CD8-positive, alpha-beta memory T cell (primary cell): ENCODE measurements at regions not wholly inside any gene's neighbourhood (a gene's known extent, or its start where the extent isn't known, plus 50 kb on each side); places are given as distances from the start of the nearest gene placed in this dataset.

Experiments
- CTCF ChIA-PET: fragments of 350-600 bp; sonication (Branson Sonifier 250); formaldehyde crosslinking; loops from one replicate; lab custom pipeline; 2021; ENCODE audit warnings: antibody characterized with exemption; lab: Charles Lee
- POLR2A ChIA-PET: fragments of 350-600 bp; sonication (Branson Sonifier 250); formaldehyde crosslinking; loops from one replicate; lab custom pipeline; 2021; ENCODE audit warnings: antibody characterized with exemption; lab: Charles Lee
- DNase-seq, 5 donors: peaks; one replicate each; pipeline versions ENCODE4 v3.0.0 to v3.0.0-alpha.2; 2020 to 2022; ENCODE audit warnings: mixed read lengths in 1 of 5
- H3K27ac ChIP-seq: one replicate; pipeline ENCODE4 v1.7.0; 2013; ENCODE audit warnings: low read depth, mild to moderate bottlenecking, low read length, moderate library complexity
- H3K27me3 ChIP-seq: 2 replicates; pipeline ENCODE4 v1.7.0; 2013; ENCODE audit warnings: low read length, mild to moderate bottlenecking; ENCODE audit not compliant: insufficient read depth, poor library complexity, severe bottlenecking
- H3K36me3 ChIP-seq: 2 replicates; pipeline ENCODE4 v1.7.0; 2013; ENCODE audit warnings: mild to moderate bottlenecking, low read length, moderate library complexity; ENCODE audit not compliant: insufficient read depth
- H3K4me1 ChIP-seq: 2 replicates; pipeline ENCODE4 v1.7.0; 2013; ENCODE audit warnings: mild to moderate bottlenecking, low read length, moderate library complexity; ENCODE audit not compliant: insufficient read depth
- H3K4me3 ChIP-seq: 2 replicates; pipeline ENCODE4 v1.7.0; 2013; ENCODE audit warnings: mild to moderate bottlenecking, low read length
- H3K9me3 ChIP-seq: 2 replicates; pipeline ENCODE4 v1.7.0; 2013; ENCODE audit warnings: mild to moderate bottlenecking, low read length
- H3K27ac Mint-ChIP-seq, 8 donors: one replicate each; pipeline ENCODE4 v1.8.0; 2020 to 2021; ENCODE audit warnings: mixed read lengths in 8 of 8, mild to moderate bottlenecking in 6 of 8, inconsistent platforms in 3 of 8, moderate library complexity in 3 of 8
- H3K27me3 Mint-ChIP-seq, 2 donors: one replicate each; pipeline ENCODE4 v1.8.0; 2020 to 2021; ENCODE audit warnings: mixed read lengths in 2 of 2, mild to moderate bottlenecking in 1 of 2, moderate library complexity in 1 of 2
- H3K36me3 Mint-ChIP-seq, 3 donors: one replicate each; pipeline ENCODE4 v1.8.0; 2020 to 2021; ENCODE audit warnings: mixed read lengths in 3 of 3, inconsistent platforms in 1 of 3, mild to moderate bottlenecking in 1 of 3
- H3K4me1 Mint-ChIP-seq, 3 donors: one replicate each; pipeline ENCODE4 v1.8.0; 2020 to 2021; ENCODE audit warnings: mixed read lengths in 3 of 3, inconsistent platforms in 1 of 3, mild to moderate bottlenecking in 1 of 3
- H3K4me3 Mint-ChIP-seq, 7 donors: one replicate each; pipeline ENCODE4 v1.8.0; 2020 to 2021; ENCODE audit warnings: mixed read lengths in 7 of 7, mild to moderate bottlenecking in 6 of 7, moderate library complexity in 4 of 7, inconsistent platforms in 2 of 7
- H3K9me3 Mint-ChIP-seq, 5 donors: one replicate each; pipeline ENCODE4 v1.8.0; 2020 to 2022; ENCODE audit warnings: mixed read lengths in 5 of 5, mild to moderate bottlenecking in 3 of 5, moderate library complexity in 2 of 5, inconsistent platforms in 1 of 5

GRCh38 chr10:118141471-118141870 is 94.7 kb upstream of the RAB11FIP2 start:
- Mint-ChIP-seq H3K9me3 (peaks cover 0 to 3% (median 0%) of the 10 kb centered on the region in 5 donors), H3K4me3 (no peak overlapping the region), H3K4me1 (no peaks in the 10 kb centered on the region), H3K36me3 (no peaks in the 10 kb centered on the region), H3K27me3 (peaks cover 4 to 12% of the 10 kb centered on the region in 2 donors), H3K27ac (peak overlapping the region in 1 of 8 donors; percentile 12)
- DNase-seq = no peak
- Histone ChIP-seq H3K36me3 (no peaks in the 10 kb centered on the region), H3K4me3 (no peak overlapping the region), H3K27me3 (no peaks in the 10 kb centered on the region), H3K27ac (no peak overlapping the region), H3K9me3 (no peaks in the 10 kb centered on the region), H3K4me1 (no peaks in the 10 kb centered on the region)
- ChIA-PET CTCF (no interaction called here), POLR2A (no interaction called here)

- Mint-ChIP-seq H3K36me3 (no peaks in the 10 kb centered on the region), H3K27ac (no peak overlapping the region), H3K4me1 (no peaks in the 10 kb centered on the region), H3K4me3 (no peak overlapping the region), H3K9me3 (peaks cover 0 to 2% (median 0%) of the 10 kb centered on the region in 5 donors), H3K27me3 (peaks cover 2 to 12% of the 10 kb centered on the region in 2 donors)
- Histone ChIP-seq H3K4me3 (no peak overlapping the region), H3K27me3 (no peaks in the 10 kb centered on the region), H3K4me1 (no peaks in the 10 kb centered on the region), H3K27ac (no peak overlapping the region), H3K36me3 (no peaks in the 10 kb centered on the region), H3K9me3 (no peaks in the 10 kb centered on the region)
- DNase-seq = no peak
- CTCF ChIA-PET = no interaction called here
- POLR2A ChIA-PET = no interaction called here
Observed at GRCh38 chr10:118139321-118139720, 92.6 kb upstream of the RAB11FIP2 start.

- no peak for DNase-seq
- no peak overlapping the region for H3K4me3 ChIP-seq
- Mint-ChIP-seq H3K9me3 (peaks cover 0 to 6% (median 0%) of the 10 kb centered on the region in 5 donors), H3K27me3 (peaks cover 5 to 36% of the 10 kb centered on the region in 2 donors), H3K36me3 (no peaks in the 10 kb centered on the region), H3K4me3 (no peak overlapping the region), H3K4me1 (no peaks in the 10 kb centered on the region), H3K27ac (no peak overlapping the region)
- CTCF ChIA-PET = interaction anchor here (1.4 kb wide), 1 partner anchor 9 kb away, joined by 3 read pairs; no protein-coding TSS in a partner anchor
- H3K4me1 ChIP-seq = no peaks in the 10 kb centered on the region
- no peak overlapping the region for H3K27ac ChIP-seq
- no peaks in the 10 kb centered on the region for H3K36me3 ChIP-seq
- POLR2A ChIA-PET = no interaction called here
- H3K9me3 ChIP-seq = no peaks in the 10 kb centered on the region
- H3K27me3 ChIP-seq = no peaks in the 10 kb centered on the region
Observed at GRCh38 chr10:118128675-118129074, 81.9 kb upstream of the RAB11FIP2 start.

- CTCF ChIA-PET = no interaction called here
- H3K4me1 Mint-ChIP-seq = no peaks in the 10 kb centered on the region
Observed at GRCh38 chr10:118118716-118119115, 72.0 kb upstream of the RAB11FIP2 start.

GRCh38 chr10:118116715-118117449 is 70.1 kb upstream of the RAB11FIP2 start:
- H3K4me1 Mint-ChIP-seq = no peaks in the 10 kb centered on the region
- no peak overlapping the region for H3K27ac Mint-ChIP-seq
- Histone ChIP-seq H3K27ac (no peak overlapping the region), H3K9me3 (no peaks in the 10 kb centered on the region), H3K27me3 (no peaks in the 10 kb centered on the region), H3K36me3 (no peaks in the 10 kb centered on the region), H3K4me1 (no peaks in the 10 kb centered on the region), H3K4me3 (no peak overlapping the region)
- H3K4me3 Mint-ChIP-seq = no peak overlapping the region
- ChIA-PET POLR2A (no interaction called here), CTCF (no interaction called here)
- H3K36me3 Mint-ChIP-seq = no peaks in the 10 kb centered on the region
- DNase-seq = no peak
- no peaks in the 10 kb centered on the region for H3K9me3 Mint-ChIP-seq
- H3K27me3 Mint-ChIP-seq = peaks cover 2 to 12% of the 10 kb centered on the region in 2 donors

More at GRCh38 chr10:118118716-118119115, 72.0 kb upstream of the RAB11FIP2 start:
- Histone ChIP-seq H3K4me1 (no peaks in the 10 kb centered on the region), H3K27ac (no peak overlapping the region), H3K9me3 (no peaks in the 10 kb centered on the region), H3K27me3 (no peaks in the 10 kb centered on the region), H3K36me3 (no peaks in the 10 kb centered on the region), H3K4me3 (no peak overlapping the region)
- DNase-seq = no peak
- Mint-ChIP-seq H3K9me3 (no peaks in the 10 kb centered on the region), H3K27ac (no peak overlapping the region), H3K27me3 (peaks cover 0 to 21% of the 10 kb centered on the region in 2 donors), H3K36me3 (no peaks in the 10 kb centered on the region), H3K4me3 (no peak overlapping the region)
- POLR2A ChIA-PET = no interaction called here

GRCh38 chr10:118116362-118116714 is 69.6 kb upstream of the RAB11FIP2 start:
- Mint-ChIP-seq H3K27me3 (peaks cover 2 to 9% of the 10 kb centered on the region in 2 donors), H3K27ac (no peak overlapping the region), H3K4me1 (no peaks in the 10 kb centered on the region), H3K9me3 (no peaks in the 10 kb centered on the region), H3K4me3 (no peak overlapping the region), H3K36me3 (no peaks in the 10 kb centered on the region)
- ChIA-PET CTCF (no interaction called here), POLR2A (no interaction called here)
- Histone ChIP-seq H3K36me3 (no peaks in the 10 kb centered on the region), H3K4me1 (no peaks in the 10 kb centered on the region), H3K27me3 (no peaks in the 10 kb centered on the region), H3K4me3 (no peak overlapping the region), H3K27ac (no peak overlapping the region), H3K9me3 (no peaks in the 10 kb centered on the region)
- DNase-seq = no peak

- CTCF ChIA-PET = no interaction called here
Observed at GRCh38 chr10:118115701-118116100, 69.0 kb upstream of the RAB11FIP2 start.

GRCh38 chr10:118114992-118115391 is 68.3 kb upstream of the RAB11FIP2 start:
- no peak overlapping the region for H3K27ac ChIP-seq
- ChIA-PET POLR2A (no interaction called here), CTCF (no interaction called here)
- H3K4me3 ChIP-seq = no peak overlapping the region
- no peaks in the 10 kb centered on the region for H3K36me3 Mint-ChIP-seq
- H3K9me3 ChIP-seq = no peaks in the 10 kb centered on the region
- no peaks in the 10 kb centered on the region for H3K4me1 Mint-ChIP-seq
- H3K4me3 Mint-ChIP-seq = no peak overlapping the region
- H3K27me3 ChIP-seq = no peaks in the 10 kb centered on the region
- no peaks in the 10 kb centered on the region for H3K36me3 ChIP-seq
- H3K4me1 ChIP-seq = no peaks in the 10 kb centered on the region
- peaks cover 2 to 3% of the 10 kb centered on the region in 2 donors for H3K27me3 Mint-ChIP-seq
- no peak overlapping the region for H3K27ac Mint-ChIP-seq
- DNase-seq = no peak
- H3K9me3 Mint-ChIP-seq = no peaks in the 10 kb centered on the region

More at GRCh38 chr10:118115701-118116100, 69.0 kb upstream of the RAB11FIP2 start:
- Mint-ChIP-seq H3K4me3 (no peak overlapping the region), H3K9me3 (no peaks in the 10 kb centered on the region), H3K4me1 (no peaks in the 10 kb centered on the region), H3K27me3 (peaks cover 2 to 9% of the 10 kb centered on the region in 2 donors), H3K36me3 (no peaks in the 10 kb centered on the region), H3K27ac (no peak overlapping the region)
- Histone ChIP-seq H3K4me1 (no peaks in the 10 kb centered on the region), H3K27ac (no peak overlapping the region), H3K4me3 (no peak overlapping the region), H3K36me3 (no peaks in the 10 kb centered on the region), H3K27me3 (no peaks in the 10 kb centered on the region), H3K9me3 (no peaks in the 10 kb centered on the region)
- DNase-seq = no peak
- POLR2A ChIA-PET = no interaction called here
